ENCODE measurements at regions not wholly inside any gene's neighbourhood (a gene's known extent, or its start where the extent isn't known, plus 50 kb on each side); places are given as distances from the start of the nearest gene placed in this dataset.
A peak's percentile ranks its signal among the peaks of the same experiment; 100 is the strongest.

DNA sequence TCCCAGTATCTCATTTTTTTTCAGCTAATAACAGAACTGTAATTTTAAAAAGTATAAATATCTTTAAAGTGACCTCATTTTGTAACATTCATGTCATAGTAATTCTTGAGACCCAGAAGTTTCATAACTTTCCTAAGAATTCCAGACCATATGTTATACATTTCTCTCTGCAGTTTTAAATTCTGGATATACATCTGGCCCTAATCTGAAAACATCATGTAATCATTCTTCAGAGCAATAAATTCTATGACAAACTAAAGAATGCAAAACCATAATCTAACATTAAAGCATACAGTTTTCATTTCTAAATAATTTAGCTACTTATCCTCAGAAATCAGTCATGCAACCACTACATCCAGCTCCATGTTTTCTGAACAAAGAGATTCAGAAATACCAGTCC is 198.3 kb upstream of the SLC35G4 start:
- H3K27me3 Mint-ChIP-seq (ENCODE audit: low read depth), result no peaks in the 10 kb centered on the region
- TF ChIP-seq, protein P1, sequence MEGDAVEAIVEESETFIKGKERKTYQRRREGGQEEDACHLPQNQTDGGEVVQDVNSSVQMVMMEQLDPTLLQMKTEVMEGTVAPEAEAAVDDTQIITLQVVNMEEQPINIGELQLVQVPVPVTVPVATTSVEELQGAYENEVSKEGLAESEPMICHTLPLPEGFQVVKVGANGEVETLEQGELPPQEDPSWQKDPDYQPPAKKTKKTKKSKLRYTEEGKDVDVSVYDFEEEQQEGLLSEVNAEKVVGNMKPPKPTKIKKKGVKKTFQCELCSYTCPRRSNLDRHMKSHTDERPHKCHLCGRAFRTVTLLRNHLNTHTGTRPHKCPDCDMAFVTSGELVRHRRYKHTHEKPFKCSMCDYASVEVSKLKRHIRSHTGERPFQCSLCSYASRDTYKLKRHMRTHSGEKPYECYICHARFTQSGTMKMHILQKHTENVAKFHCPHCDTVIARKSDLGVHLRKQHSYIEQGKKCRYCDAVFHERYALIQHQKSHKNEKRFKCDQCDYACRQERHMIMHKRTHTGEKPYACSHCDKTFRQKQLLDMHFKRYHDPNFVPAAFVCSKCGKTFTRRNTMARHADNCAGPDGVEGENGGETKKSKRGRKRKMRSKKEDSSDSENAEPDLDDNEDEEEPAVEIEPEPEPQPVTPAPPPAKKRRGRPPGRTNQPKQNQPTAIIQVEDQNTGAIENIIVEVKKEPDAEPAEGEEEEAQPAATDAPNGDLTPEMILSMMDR (IDR thresholded peaks at IDR 0.05), result no peak
- H3K36me3 Mint-ChIP-seq (ENCODE audit: low read depth), result no peaks in the 10 kb centered on the region
- no peak overlapping the region for H3K4me3 Mint-ChIP-seq (ENCODE audit: unreplicated experiment)
- DNase-seq (ENCODE audit: low spot score), result no peak
- H3K27ac Mint-ChIP-seq (ENCODE audit: unreplicated experiment), result no peak overlapping the region
- H3K9me3 Mint-ChIP-seq (ENCODE audit: low read depth), result no peaks in the 10 kb centered on the region
- H3K4me1 Mint-ChIP-seq (ENCODE audit: low read depth), result peaks cover 24% of the 10 kb centered on the region

DNA sequence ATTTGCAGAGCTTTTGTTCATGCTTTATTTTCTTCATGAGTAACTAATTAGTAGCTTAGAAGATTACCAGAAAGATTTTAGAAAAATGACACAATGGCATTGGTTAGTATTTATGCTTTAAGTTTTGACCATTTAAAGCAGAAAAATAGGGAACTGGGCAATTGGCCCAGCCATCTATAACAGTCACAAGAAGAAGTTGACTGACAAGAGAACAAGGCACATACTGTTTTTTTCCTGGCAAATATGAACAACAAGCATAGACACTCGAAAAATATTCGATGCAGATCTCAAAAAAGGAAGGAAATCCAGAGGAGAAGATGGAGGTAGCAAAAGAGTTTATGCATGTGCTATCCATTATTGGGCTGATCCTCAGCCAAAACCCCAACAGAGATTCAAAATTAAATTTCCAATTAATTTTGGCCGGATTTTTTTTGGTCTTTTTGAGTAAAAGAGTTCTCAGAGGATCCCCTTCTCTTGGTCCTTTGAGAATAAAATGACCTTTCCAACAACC is 200.8 kb upstream of the SLC35G4 start:
- Mint-ChIP-seq H3K4me3 (ENCODE audit: unreplicated experiment) (no peak overlapping the region), H3K4me1 (ENCODE audit: low read depth) (peaks cover 24% of the 10 kb centered on the region), H3K27ac (ENCODE audit: unreplicated experiment) (no peak overlapping the region), H3K9me3 (ENCODE audit: low read depth) (no peaks in the 10 kb centered on the region), H3K36me3 (ENCODE audit: low read depth) (no peaks in the 10 kb centered on the region), H3K27me3 (ENCODE audit: low read depth) (no peaks in the 10 kb centered on the region)
- DNase-seq (ENCODE audit: low spot score), result no peak
- TF ChIP-seq, protein P1 (IDR thresholded peaks at IDR 0.05), result no peak

DNA sequence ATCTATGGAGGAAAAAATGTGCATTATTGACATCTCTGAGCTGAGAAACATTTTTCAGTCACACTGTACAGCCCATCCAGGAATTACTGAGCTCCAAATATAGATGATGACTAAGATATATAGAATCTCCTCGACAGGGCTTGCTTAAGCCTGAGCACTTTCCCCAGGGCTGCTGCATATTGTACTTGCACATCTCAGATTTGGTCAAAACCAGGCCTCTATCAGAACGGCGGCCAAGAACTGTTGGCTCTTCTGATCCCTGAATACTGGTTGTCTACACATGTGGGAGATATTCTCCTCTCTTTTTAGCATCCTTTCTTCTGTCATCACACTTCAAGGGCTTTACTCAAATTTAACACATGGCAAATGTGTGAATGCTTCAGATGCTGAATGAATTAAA is 201.5 kb upstream of the SLC35G4 start:
- TF ChIP-seq, protein P1 (IDR thresholded peaks at IDR 0.05), result no peak
- no peak for DNase-seq (ENCODE audit: low spot score)
- Mint-ChIP-seq H3K36me3 (ENCODE audit: low read depth) (no peaks in the 10 kb centered on the region), H3K27me3 (ENCODE audit: low read depth) (no peaks in the 10 kb centered on the region), H3K27ac (ENCODE audit: unreplicated experiment) (peak overlapping the region; percentile 6), H3K4me3 (ENCODE audit: unreplicated experiment) (no peak overlapping the region), H3K9me3 (ENCODE audit: low read depth) (no peaks in the 10 kb centered on the region), H3K4me1 (ENCODE audit: low read depth) (peaks cover 24% of the 10 kb centered on the region)

DNA sequence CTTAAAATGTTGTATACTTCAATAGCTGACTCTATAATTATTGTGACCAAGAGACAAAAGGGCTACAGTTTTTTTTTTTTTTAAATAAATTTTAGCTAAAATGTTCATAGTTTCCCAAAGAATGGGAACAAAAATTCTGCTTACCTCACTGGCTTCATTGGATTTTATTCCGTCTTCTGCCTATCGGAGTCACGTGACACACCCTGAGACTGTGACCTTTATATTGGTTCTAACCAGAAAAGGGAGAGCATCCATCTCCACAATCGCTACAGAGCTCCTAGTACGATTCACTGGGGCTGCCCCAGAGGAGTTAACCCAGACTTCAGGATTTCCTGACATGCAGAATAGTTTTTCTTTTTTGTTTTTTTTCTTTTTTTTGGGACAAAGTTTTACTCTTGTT is 203.6 kb upstream of the SLC35G4 start:
- Mint-ChIP-seq H3K4me3 (ENCODE audit: unreplicated experiment) (no peak overlapping the region), H3K27me3 (ENCODE audit: low read depth) (no peaks in the 10 kb centered on the region), H3K27ac (ENCODE audit: unreplicated experiment) (no peak overlapping the region), H3K4me1 (ENCODE audit: low read depth) (peaks cover 14% of the 10 kb centered on the region), H3K9me3 (ENCODE audit: low read depth) (no peaks in the 10 kb centered on the region), H3K36me3 (ENCODE audit: low read depth) (no peaks in the 10 kb centered on the region)
- no peak for DNase-seq (ENCODE audit: low spot score)
- TF ChIP-seq, protein P1 (IDR thresholded peaks at IDR 0.05), result no peak

DNA sequence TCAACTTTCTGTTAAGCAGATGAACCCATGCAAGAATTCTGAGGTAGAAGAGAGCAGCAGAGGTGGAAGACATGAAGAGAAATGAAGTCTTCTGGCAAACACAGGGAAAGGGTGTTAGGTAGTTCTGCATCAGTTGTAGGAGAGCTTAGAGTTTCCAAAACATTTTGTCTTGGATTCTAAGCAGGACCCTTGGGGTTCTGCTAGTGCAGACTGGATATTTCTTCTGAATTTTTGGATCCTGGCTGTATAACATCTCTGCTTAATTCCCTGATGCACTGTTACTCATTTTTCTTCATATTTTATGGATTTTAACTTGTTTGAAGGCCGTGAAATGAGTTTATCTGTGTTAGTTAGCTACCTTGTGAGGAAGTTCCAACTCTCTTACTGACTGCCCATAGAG is 208.7 kb upstream of the SLC35G4 start:
- no peaks in the 10 kb centered on the region for H3K4me1 Mint-ChIP-seq (ENCODE audit: low read depth)
- no peaks in the 10 kb centered on the region for H3K27me3 Mint-ChIP-seq (ENCODE audit: low read depth)
- no peaks in the 10 kb centered on the region for H3K9me3 Mint-ChIP-seq (ENCODE audit: low read depth)
- H3K27ac Mint-ChIP-seq (ENCODE audit: unreplicated experiment), result no peak overlapping the region
- H3K4me3 Mint-ChIP-seq (ENCODE audit: unreplicated experiment), result no peak overlapping the region
- TF ChIP-seq, protein P1 (IDR thresholded peaks at IDR 0.05), result no peak
- DNase-seq (ENCODE audit: low spot score), result no peak
- H3K36me3 Mint-ChIP-seq (ENCODE audit: low read depth), result no peaks in the 10 kb centered on the region

Measured in chondrocyte (in vitro differentiated cells).